GM23248 (cell line): ENCODE measurements at regions not wholly inside any gene's neighbourhood (a gene's known extent, or its start where the extent isn't known, plus 50 kb on each side); places are given as distances from the start of the nearest gene placed in this dataset.

Experiments
- EZH2 ChIP-seq: fragments of 200-600 bp; sonication (generic); IDR thresholded peaks from 2 replicates; pipeline ENCODE4 v1.6.1; 2018; ENCODE audit warnings: antibody characterized with exemption, mild to moderate bottlenecking; ENCODE audit not compliant: insufficient read depth, poor library complexity, severe bottlenecking
- EZH2phosphoT487 ChIP-seq: fragments of 200-600 bp; sonication (generic); IDR thresholded peaks from 2 replicates; pipeline ENCODE4 v1.6.1; 2018; ENCODE audit warnings: antibody characterized with exemption, moderate library complexity, mild to moderate bottlenecking, low read depth; ENCODE audit not compliant: insufficient read depth

- no peak for TF ChIP-seq EZH2
- no peak for TF ChIP-seq EZH2phosphoT487
These were observed 374.5 kb downstream of the SEC14L1 start for GRCh38 chr17:77515227-77515626.
